H9 (cell line): ENCODE measurements at regions not wholly inside any gene's neighbourhood (a gene's known extent, or its start where the extent isn't known, plus 50 kb on each side); places are given as distances from the start of the nearest gene placed in this dataset.

Experiments
- DNase-seq: peaks from one replicate; pipeline ENCODE4 v3.0.0-alpha.2; 2017
- H2AFZ ChIP-seq: one replicate; pipeline ENCODE4 v1.6.1; 2013; ENCODE audit warnings: mild to moderate bottlenecking, low read length, control low read depth, moderate library complexity
- H2AK5ac ChIP-seq: 2 replicates; pipeline ENCODE4 v1.6.1; 2013; ENCODE audit warnings: low read length, control low read depth, mixed read lengths; ENCODE audit not compliant: insufficient read length
- H2BK120ac ChIP-seq: one replicate; pipeline ENCODE4 v1.6.1; 2013; ENCODE audit warnings: low read depth, mild to moderate bottlenecking, low read length, control low read depth, inconsistent platforms; ENCODE audit not compliant: poor library complexity, severe bottlenecking
- H2BK12ac ChIP-seq: 2 replicates; pipeline ENCODE4 v1.6.1; 2013; ENCODE audit warnings: low read length, control low read depth, mixed read lengths, low read depth; ENCODE audit not compliant: insufficient read length
- H2BK15ac ChIP-seq: 2 replicates; pipeline ENCODE4 v1.6.1; 2013; ENCODE audit warnings: low read depth, low read length, control low read depth
- H2BK20ac ChIP-seq: one replicate; pipeline ENCODE4 v1.6.1; 2013; ENCODE audit warnings: low read depth, mild to moderate bottlenecking, low read length, control low read depth, inconsistent platforms; ENCODE audit not compliant: poor library complexity, severe bottlenecking
- H2BK5ac ChIP-seq: 2 replicates; pipeline ENCODE4 v1.6.1; 2013; ENCODE audit warnings: low read length, control low read depth, mixed read lengths; ENCODE audit not compliant: insufficient read length
- H3K14ac ChIP-seq: 2 replicates; pipeline ENCODE4 v1.6.1; 2013; ENCODE audit warnings: low read length, control low read depth; ENCODE audit not compliant: insufficient read depth
- H3K18ac ChIP-seq: 2 replicates; pipeline ENCODE4 v1.6.1; 2013; ENCODE audit warnings: low read depth, mild to moderate bottlenecking, mixed read lengths, low read length, control low read depth; ENCODE audit not compliant: insufficient read length
- H3K23ac ChIP-seq: 2 replicates; pipeline ENCODE4 v1.6.1; 2013; ENCODE audit warnings: low read length, control low read depth, mixed read lengths, low read depth; ENCODE audit not compliant: insufficient read length
- H3K23me2 ChIP-seq: 2 replicates; pipeline ENCODE4 v1.6.1; 2013; ENCODE audit warnings: low read depth, mild to moderate bottlenecking, mixed read lengths, low read length, control low read depth; ENCODE audit not compliant: insufficient read length, poor library complexity, severe bottlenecking
- H3K27ac ChIP-seq: 2 replicates; pipeline ENCODE4 v1.5.1; 2013; ENCODE audit warnings: low read length, control low read depth, mixed read lengths, low read depth; ENCODE audit not compliant: insufficient read length
- H3K27me3 ChIP-seq: 2 replicates; pipeline ENCODE4 v1.6.1; 2013; ENCODE audit warnings: low read length, control low read depth, inconsistent platforms; ENCODE audit not compliant: insufficient read depth
- H3K4ac ChIP-seq: 2 replicates; pipeline ENCODE4 v1.6.1; 2013; ENCODE audit warnings: low read depth, mild to moderate bottlenecking, control low read depth, inconsistent platforms, low read length, moderate library complexity
- H3K4me1 ChIP-seq: 2 replicates; pipeline ENCODE4 v1.6.1; 2013; ENCODE audit warnings: low read length, control low read depth, inconsistent platforms; ENCODE audit not compliant: insufficient read depth
- H3K4me2 ChIP-seq: 2 replicates; pipeline ENCODE4 v1.6.1; 2013; ENCODE audit warnings: low read length, control low read depth, mixed read lengths; ENCODE audit not compliant: insufficient read length, insufficient read depth
- H3K56ac ChIP-seq: 2 replicates; pipeline ENCODE4 v1.6.1; 2013; ENCODE audit warnings: low read depth, mild to moderate bottlenecking, mixed read lengths, low read length, control low read depth; ENCODE audit not compliant: insufficient read length
- H3K79me1 ChIP-seq: 2 replicates; pipeline ENCODE4 v1.6.1; 2013; ENCODE audit warnings: low read depth, mild to moderate bottlenecking, moderate library complexity, low read length, control low read depth, inconsistent platforms; ENCODE audit not compliant: insufficient read depth, poor library complexity, severe bottlenecking
- H3K79me2 ChIP-seq: 2 replicates; pipeline ENCODE4 v1.6.1; 2013; ENCODE audit warnings: low read length, control low read depth, inconsistent platforms; ENCODE audit not compliant: insufficient read depth
- H3K9ac ChIP-seq: 2 replicates; pipeline ENCODE4 v1.6.1; 2013; ENCODE audit warnings: low read length, control low read depth, mixed read lengths; ENCODE audit not compliant: insufficient read length; ENCODE audit errors: extremely low read depth
- H3K9me3 ChIP-seq: one replicate; pipeline ENCODE4 v1.6.1; 2013; ENCODE audit warnings: low read depth, low read length, inconsistent platforms; ENCODE audit not compliant: control insufficient read depth
- H3T11ph ChIP-seq: one replicate; pipeline ENCODE4 v1.6.1; 2013; ENCODE audit warnings: mild to moderate bottlenecking, low read length, control low read depth, inconsistent platforms
- H4K20me1 ChIP-seq: one replicate; pipeline ENCODE4 v1.6.1; 2013; ENCODE audit not compliant: control insufficient read depth, insufficient read length, insufficient read depth
- H4K5ac ChIP-seq: 2 replicates; pipeline ENCODE4 v1.6.1; 2013; ENCODE audit warnings: low read depth, mild to moderate bottlenecking, mixed read lengths, low read length, control low read depth; ENCODE audit not compliant: insufficient read length
- H4K8ac ChIP-seq: replicated peaks from 2 replicates; pipeline ENCODE4 v1.6.1; 2013; ENCODE audit warnings: low read length, control low read depth, mixed read lengths, low read depth; ENCODE audit not compliant: insufficient read length
- H4K91ac ChIP-seq: 2 replicates; pipeline ENCODE4 v1.6.1; 2013; ENCODE audit warnings: low read depth, mild to moderate bottlenecking, moderate library complexity, mixed read lengths, low read length, control low read depth; ENCODE audit not compliant: insufficient read length
- H3K27ac Mint-ChIP-seq, 3 experiments: 2 replicates in 2 of 3; 3 replicates in 1 of 3; pipeline ENCODE4 v1.8.0; 2020 to 2021; ENCODE audit warnings: mixed read lengths in 3 of 3, mild to moderate bottlenecking in 1 of 3, moderate library complexity in 1 of 3
- H3K27me3 Mint-ChIP-seq: 2 replicates; pipeline ENCODE4 v1.8.0; 2021; ENCODE audit warnings: low read depth, mild to moderate bottlenecking, moderate library complexity, mixed read lengths
- H3K36me3 Mint-ChIP-seq, 3 experiments: 2 replicates in 2 of 3; 3 replicates in 1 of 3; pipeline ENCODE4 v1.8.0; 2020 to 2021; ENCODE audit warnings: low read depth in 3 of 3, mixed read lengths in 3 of 3; ENCODE audit not compliant: insufficient read depth in 1 of 3
- H3K4me1 Mint-ChIP-seq, 2 experiments: 2 replicates each; pipeline ENCODE4 v1.8.0; 2020; ENCODE audit warnings: mixed read lengths in 2 of 2
- H3K4me3 Mint-ChIP-seq, 2 experiments: 2 replicates in 1 of 2; 3 replicates in 1 of 2; pipeline ENCODE4 v1.8.0; 2020 to 2021; ENCODE audit warnings: mild to moderate bottlenecking in 2 of 2, mixed read lengths in 2 of 2, moderate library complexity in 1 of 2
- H3K9me3 Mint-ChIP-seq, 2 experiments: 2 replicates in 1 of 2; 3 replicates in 1 of 2; pipeline ENCODE4 v1.8.0; 2020; ENCODE audit warnings: mild to moderate bottlenecking in 2 of 2, mixed read lengths in 2 of 2, moderate library complexity in 1 of 2
- TF ChIP-seq, protein P1 (sequence below): fragments of 200-600 bp; sonication (generic); conservative IDR thresholded peaks from 3 replicates; pipeline ENCODE4 v1.8.0; 2021; ENCODE audit warnings: antibody characterized with exemption, mild to moderate bottlenecking

DNA sequence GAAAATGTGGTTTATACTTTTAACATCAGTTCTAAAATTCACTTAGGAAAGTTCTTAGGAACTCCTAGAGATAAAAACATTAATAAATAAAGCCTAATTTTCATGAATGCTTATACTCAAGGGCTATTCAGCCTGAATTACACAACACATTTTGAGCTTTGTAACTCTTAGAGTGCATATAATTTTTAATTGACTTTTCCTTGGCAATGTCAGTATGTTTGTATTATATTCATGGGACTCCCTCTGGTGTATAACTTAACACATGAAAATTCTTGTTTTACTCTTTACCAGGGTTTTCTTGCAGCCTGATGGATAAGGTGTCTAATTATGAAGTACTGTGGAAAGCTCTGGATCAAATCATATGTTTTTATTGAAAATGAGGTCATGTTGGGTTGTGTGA, 150.6 kb upstream of the HMGA2 start:
- no peak overlapping the region for H3K18ac ChIP-seq
- no peak overlapping the region for H3K27ac Mint-ChIP-seq
- H3K36me3 Mint-ChIP-seq: peaks cover 0 to 8% (median 4%) of the 10 kb centered on the region in 3 experiments; a peak in 3 of 7 replicates
- no peaks in the 10 kb centered on the region for H3K23me2 ChIP-seq
- H4K5ac ChIP-seq: no peak overlapping the region
- H3K27me3 ChIP-seq: no peaks in the 10 kb centered on the region
- no peak overlapping the region for H3K27ac ChIP-seq
- H3K4ac ChIP-seq: no peak overlapping the region
- no peak overlapping the region for H2BK15ac ChIP-seq
- H3K4me3 Mint-ChIP-seq: no peak overlapping the region
- no peaks in the 10 kb centered on the region for H4K20me1 ChIP-seq
- H3K4me1 Mint-ChIP-seq: peaks cover 4 to 8% of the 10 kb centered on the region in 2 experiments; a peak in 2 of 4 replicates
- H3K79me1 ChIP-seq: no peaks in the 10 kb centered on the region
- H4K91ac ChIP-seq: no peak overlapping the region
- no peaks in the 10 kb centered on the region for H3K27me3 Mint-ChIP-seq
- H2BK5ac ChIP-seq: no peak overlapping the region
- peaks cover 5 to 6% of the 10 kb centered on the region in 2 experiments for H3K9me3 Mint-ChIP-seq
- no peak overlapping the region for H3K4me2 ChIP-seq
- no peak overlapping the region for H3K56ac ChIP-seq
- H2BK12ac ChIP-seq: no peak overlapping the region
- H4K8ac ChIP-seq: no peak overlapping the region
- H2BK120ac ChIP-seq: no peak overlapping the region
- H3K4me1 ChIP-seq: no peaks in the 10 kb centered on the region
- no peaks in the 10 kb centered on the region for H3K79me2 ChIP-seq
- no peak for DNase-seq
- no peak overlapping the region for H3K9ac ChIP-seq
- H2BK20ac ChIP-seq: no peak overlapping the region
- no peak overlapping the region for H3K14ac ChIP-seq
- TF ChIP-seq, protein P1, sequence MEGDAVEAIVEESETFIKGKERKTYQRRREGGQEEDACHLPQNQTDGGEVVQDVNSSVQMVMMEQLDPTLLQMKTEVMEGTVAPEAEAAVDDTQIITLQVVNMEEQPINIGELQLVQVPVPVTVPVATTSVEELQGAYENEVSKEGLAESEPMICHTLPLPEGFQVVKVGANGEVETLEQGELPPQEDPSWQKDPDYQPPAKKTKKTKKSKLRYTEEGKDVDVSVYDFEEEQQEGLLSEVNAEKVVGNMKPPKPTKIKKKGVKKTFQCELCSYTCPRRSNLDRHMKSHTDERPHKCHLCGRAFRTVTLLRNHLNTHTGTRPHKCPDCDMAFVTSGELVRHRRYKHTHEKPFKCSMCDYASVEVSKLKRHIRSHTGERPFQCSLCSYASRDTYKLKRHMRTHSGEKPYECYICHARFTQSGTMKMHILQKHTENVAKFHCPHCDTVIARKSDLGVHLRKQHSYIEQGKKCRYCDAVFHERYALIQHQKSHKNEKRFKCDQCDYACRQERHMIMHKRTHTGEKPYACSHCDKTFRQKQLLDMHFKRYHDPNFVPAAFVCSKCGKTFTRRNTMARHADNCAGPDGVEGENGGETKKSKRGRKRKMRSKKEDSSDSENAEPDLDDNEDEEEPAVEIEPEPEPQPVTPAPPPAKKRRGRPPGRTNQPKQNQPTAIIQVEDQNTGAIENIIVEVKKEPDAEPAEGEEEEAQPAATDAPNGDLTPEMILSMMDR: no peak
- H2AK5ac ChIP-seq: no peak overlapping the region
- no peak overlapping the region for H3K23ac ChIP-seq
- H3K9me3 ChIP-seq: no peaks in the 10 kb centered on the region
- no peak overlapping the region for H3T11ph ChIP-seq
- H2AFZ ChIP-seq: no peak overlapping the region
